GM12891 (cell line): ENCODE measurements at regions not wholly inside any gene's neighbourhood (a gene's known extent, or its start where the extent isn't known, plus 50 kb on each side); places are given as distances from the start of the nearest gene placed in this dataset.

ENCODE experiments used
- PAX5 ChIP-seq: IDR thresholded peaks from 2 replicates; pipeline ENCODE4 v1.6.1; 2011; ENCODE audit warnings: low read length, moderate library complexity, mild to moderate bottlenecking; ENCODE audit not compliant: insufficient read depth, severe bottlenecking
- POLR2A ChIP-seq: IDR thresholded peaks from 2 replicates; pipeline ENCODE4 v1.6.1; 2011; ENCODE audit warnings: low read depth, low read length, control low read depth
- POLR2AphosphoS5 ChIP-seq: IDR thresholded peaks from 2 replicates; pipeline ENCODE4 v1.6.1; 2011; ENCODE audit warnings: low read depth, low read length, control low read depth
- POU2F2 ChIP-seq: IDR thresholded peaks from 2 replicates; pipeline ENCODE4 v1.6.1; 2011; ENCODE audit warnings: low read depth, mild to moderate bottlenecking, control low read depth, low read length, moderate library complexity
- SPI1 ChIP-seq: IDR thresholded peaks from 2 replicates; pipeline ENCODE4 v1.6.1; 2011; ENCODE audit warnings: low read depth, low read length, control low read depth
- TAF1 ChIP-seq: IDR thresholded peaks from 2 replicates; pipeline ENCODE4 v1.6.1; 2011; ENCODE audit warnings: low read depth, low read length, control low read depth

GRCh38 chr9:78678877-78679276 is 382.0 kb downstream of the PSAT1 start:
- TF ChIP-seq TAF1 (no peak), POLR2A (no peak), POLR2AphosphoS5 (no peak), PAX5 (no peak), SPI1 (no peak), POU2F2 (no peak)
